ENCODE measurements at regions not wholly inside any gene's neighbourhood (a gene's known extent, or its start where the extent isn't known, plus 50 kb on each side); places are given as distances from the start of the nearest gene placed in this dataset.

- Mint-ChIP-seq H3K27ac (no peak overlapping the region), H3K36me3 (no peaks in the 10 kb centered on the region), H3K9me3 (no peaks in the 10 kb centered on the region)
- no peak for DNase-seq (ENCODE audit: low spot score in 2 of 2)
- peak in 1 of 2 donors; percentile 32 for ATAC-seq
Measured at GRCh38 chr1:201750934-201751333, 78.0 kb upstream of the IPO9 start.

- DNase-seq (ENCODE audit: low spot score in 2 of 2): no peak
Measured at GRCh38 chr1:201751872-201752271, 77.1 kb upstream of the IPO9 start.

GRCh38 chr1:201752333-201752732 is 76.6 kb upstream of the IPO9 start:
- ATAC-seq (no peak), DNase-seq (ENCODE audit: low spot score in 2 of 2) (no peak)
- Mint-ChIP-seq H3K36me3 (no peaks in the 10 kb centered on the region), H3K27ac (no peak overlapping the region), H3K9me3 (no peaks in the 10 kb centered on the region)

More at GRCh38 chr1:201751872-201752271, 77.1 kb upstream of the IPO9 start:
- no peak overlapping the region for H3K27ac Mint-ChIP-seq
- no peak for ATAC-seq
- no peaks in the 10 kb centered on the region for H3K36me3 Mint-ChIP-seq
- H3K9me3 Mint-ChIP-seq: no peaks in the 10 kb centered on the region

- H3K9me3 Mint-ChIP-seq: no peaks in the 10 kb centered on the region
Measured at GRCh38 chr1:201753492-201753891, 75.5 kb upstream of the IPO9 start.

GRCh38 chr1:201754353-201754752 is 74.6 kb upstream of the IPO9 start:
- Mint-ChIP-seq H3K36me3 (no peaks in the 10 kb centered on the region), H3K9me3 (no peaks in the 10 kb centered on the region), H3K27ac (no peak overlapping the region)
- DNase-seq (ENCODE audit: low spot score in 2 of 2): no peak
- no peak for ATAC-seq

More at GRCh38 chr1:201753492-201753891, 75.5 kb upstream of the IPO9 start:
- Mint-ChIP-seq H3K36me3 (no peaks in the 10 kb centered on the region), H3K27ac (no peak overlapping the region)
- no peak for DNase-seq (ENCODE audit: low spot score in 2 of 2)
- no peak for ATAC-seq

GRCh38 chr1:201755200-201755599 is 73.8 kb upstream of the IPO9 start:
- no peak overlapping the region for H3K27ac Mint-ChIP-seq
- H3K9me3 Mint-ChIP-seq: no peaks in the 10 kb centered on the region
- no peaks in the 10 kb centered on the region for H3K36me3 Mint-ChIP-seq
- ATAC-seq (no peak), DNase-seq (ENCODE audit: low spot score in 2 of 2) (no peak)

- no peaks in the 10 kb centered on the region for H3K36me3 Mint-ChIP-seq
- DNase-seq (ENCODE audit: low spot score in 2 of 2) (no peak), ATAC-seq (no peak)
- no peak overlapping the region for H3K27ac Mint-ChIP-seq
- H3K9me3 Mint-ChIP-seq: no peaks in the 10 kb centered on the region
Measured at GRCh38 chr1:201756406-201756805, 72.6 kb upstream of the IPO9 start.

- Mint-ChIP-seq H3K36me3 (no peaks in the 10 kb centered on the region), H3K9me3 (no peaks in the 10 kb centered on the region), H3K27ac (no peak overlapping the region)
- ATAC-seq: no peak
- DNase-seq (ENCODE audit: low spot score in 2 of 2): no peak
Measured at GRCh38 chr1:201758499-201759050, 70.4 kb upstream of the IPO9 start.

- no peaks in the 10 kb centered on the region for H3K9me3 Mint-ChIP-seq
- no peak overlapping the region for H3K27ac Mint-ChIP-seq
- DNase-seq (ENCODE audit: low spot score in 2 of 2) (no peak), ATAC-seq (no peak)
- H3K36me3 Mint-ChIP-seq: no peaks in the 10 kb centered on the region
Measured at GRCh38 chr1:201759194-201759815, 69.7 kb upstream of the IPO9 start.

GRCh38 chr1:201760516-201760915 is 68.4 kb upstream of the IPO9 start:
- Mint-ChIP-seq H3K36me3 (no peaks in the 10 kb centered on the region), H3K27ac (no peak overlapping the region), H3K9me3 (no peaks in the 10 kb centered on the region)
- ATAC-seq (no peak), DNase-seq (ENCODE audit: low spot score in 2 of 2) (no peak)

- Mint-ChIP-seq H3K9me3 (no peaks in the 10 kb centered on the region), H3K27ac (no peak overlapping the region), H3K36me3 (no peaks in the 10 kb centered on the region)
- ATAC-seq (no peak), DNase-seq (ENCODE audit: low spot score in 2 of 2) (no peak)
Measured at GRCh38 chr1:201761178-201761577, 67.8 kb upstream of the IPO9 start.

- H3K36me3 Mint-ChIP-seq: no peaks in the 10 kb centered on the region
- ATAC-seq (no peak), DNase-seq (ENCODE audit: low spot score in 2 of 2) (no peak)
- H3K27ac Mint-ChIP-seq: no peak overlapping the region
- H3K9me3 Mint-ChIP-seq: no peaks in the 10 kb centered on the region
Measured at GRCh38 chr1:201761871-201762270, 67.1 kb upstream of the IPO9 start.

GRCh38 chr1:201762381-201762780 is 66.6 kb upstream of the IPO9 start:
- ATAC-seq: no peak
- Mint-ChIP-seq H3K27ac (no peak overlapping the region), H3K9me3 (no peaks in the 10 kb centered on the region), H3K36me3 (no peaks in the 10 kb centered on the region)
- DNase-seq (ENCODE audit: low spot score in 2 of 2): no peak

- ATAC-seq: no peak
- Mint-ChIP-seq H3K27ac (no peak overlapping the region), H3K36me3 (no peaks in the 10 kb centered on the region), H3K9me3 (no peaks in the 10 kb centered on the region)
- no peak for DNase-seq (ENCODE audit: low spot score in 2 of 2)
Measured at GRCh38 chr1:201763455-201764140, 65.4 kb upstream of the IPO9 start.

- no peak for ATAC-seq
- Mint-ChIP-seq H3K9me3 (no peaks in the 10 kb centered on the region), H3K36me3 (no peaks in the 10 kb centered on the region), H3K27ac (no peak overlapping the region)
- no peak for DNase-seq (ENCODE audit: low spot score in 2 of 2)
Measured at GRCh38 chr1:201764166-201764565, 64.8 kb upstream of the IPO9 start.

GRCh38 chr1:201764579-201764978 is 64.4 kb upstream of the IPO9 start:
- Mint-ChIP-seq H3K9me3 (no peaks in the 10 kb centered on the region), H3K36me3 (no peaks in the 10 kb centered on the region), H3K27ac (no peak overlapping the region)
- no peak for DNase-seq (ENCODE audit: low spot score in 2 of 2)
- ATAC-seq: no peak

GRCh38 chr1:201766131-201766866 is 62.7 kb upstream of the IPO9 start:
- DNase-seq (ENCODE audit: low spot score in 2 of 2): no peak
- ATAC-seq: no peak
- peaks cover 0 to 7% of the 10 kb centered on the region in 2 donors for H3K9me3 Mint-ChIP-seq
- peaks cover 0 to 4% of the 10 kb centered on the region in 2 donors for H3K36me3 Mint-ChIP-seq
- no peak overlapping the region for H3K27ac Mint-ChIP-seq

Measured in activated naive CD4-positive, alpha-beta T cell treated with anti-CD3 and anti-CD28 coated beads, Interleukin-2, amount 50 U/mL, for 72 hours (primary cell).